IMR-90 (cell line): ENCODE measurements at regions not wholly inside any gene's neighbourhood (a gene's known extent, or its start where the extent isn't known, plus 50 kb on each side); places are given as distances from the start of the nearest gene placed in this dataset.

Experiments used
- ATAC-seq: fragments of 200-7000 bp; cut with Tn5 transposase; 2 replicates; pipeline ENCODE4 v1.9.1; 2020; ENCODE audit warnings: low read depth, mild to moderate bottlenecking, moderate library complexity
- BruUV-seq: library from RNA; stranded (reverse); fragments of 400-500 nt; replicated peaks from 2 replicates; lab custom pipeline; 2021; lab: Mats Ljungman, UMichigan
- CTCF ChIA-PET: fragments of 300-600 bp; formaldehyde crosslinking; extraction: SDS; loops from one replicate; lab custom pipeline; 2021; ENCODE audit warnings: antibody characterized with exemption; lab: Yijun Ruan, JAX
- POLR2A ChIA-PET: fragments of 300-600 bp; sonication (Branson Sonifier 250); formaldehyde crosslinking; loops from one replicate; lab custom pipeline; 2022; ENCODE audit warnings: antibody characterized with exemption; ENCODE audit not compliant: unreplicated experiment; lab: Charles Lee
- DNase-seq: peaks from one replicate; pipeline ENCODE4 v3.0.0; 2013
- H2AFZ ChIP-seq: replicated peaks from 2 replicates; pipeline ENCODE3; 2013; ENCODE audit warnings: low read length, mild to moderate bottlenecking; ENCODE audit not compliant: poor library complexity
- H2AK5ac ChIP-seq: 2 replicates; pipeline ENCODE4 v1.6.1; 2013; ENCODE audit warnings: low read depth, low read length, inconsistent platforms
- H2AK9ac ChIP-seq: replicated peaks from 2 replicates; pipeline ENCODE3; 2013; ENCODE audit warnings: mild to moderate bottlenecking, low read depth, low read length, moderate library complexity; ENCODE audit not compliant: poor library complexity
- H2BK120ac ChIP-seq: 2 replicates; pipeline ENCODE4 v1.6.1; 2013; ENCODE audit warnings: low read depth, low read length, inconsistent platforms
- H2BK15ac ChIP-seq: 3 replicates; pipeline ENCODE4 v1.6.1; 2013; ENCODE audit warnings: low read depth, low read length, inconsistent platforms
- H2BK20ac ChIP-seq: 2 replicates; pipeline ENCODE4 v1.6.1; 2013; ENCODE audit warnings: low read depth, mild to moderate bottlenecking, inconsistent platforms, low read length, moderate library complexity
- H2BK5ac ChIP-seq: 2 replicates; pipeline ENCODE4 v1.6.1; 2013; ENCODE audit warnings: mild to moderate bottlenecking, low read depth, low read length, inconsistent platforms; ENCODE audit not compliant: poor library complexity, severe bottlenecking
- H3K14ac ChIP-seq: replicated peaks from 2 replicates; pipeline ENCODE4 v1.6.1; 2013; ENCODE audit warnings: low read depth, low read length, inconsistent platforms
- H3K18ac ChIP-seq: 2 replicates; pipeline ENCODE4 v1.6.1; 2013; ENCODE audit warnings: low read depth, low read length, control low read depth
- H3K23ac ChIP-seq: 2 replicates; pipeline ENCODE4 v1.6.1; 2013; ENCODE audit warnings: low read depth, low read length, inconsistent platforms
- H3K27ac ChIP-seq: 2 replicates; pipeline ENCODE4 v1.5.1; 2013; ENCODE audit warnings: mild to moderate bottlenecking, control low read depth, low read length; ENCODE audit not compliant: insufficient read depth
- H3K27me3 ChIP-seq: 2 replicates; pipeline ENCODE4 v1.6.1; 2013; ENCODE audit warnings: low read length; ENCODE audit not compliant: control insufficient read depth, insufficient read depth
- H3K36me3 ChIP-seq: 2 replicates; pipeline ENCODE4 v1.6.1; 2013; ENCODE audit warnings: low read length, mixed read lengths; ENCODE audit not compliant: control insufficient read depth, insufficient read depth
- H3K4ac ChIP-seq: 2 replicates; pipeline ENCODE4 v1.6.1; 2013; ENCODE audit warnings: low read depth, low read length, inconsistent platforms
- H3K4me1 ChIP-seq: 2 replicates; pipeline ENCODE4 v1.6.1; 2013; ENCODE audit warnings: low read length, mixed read lengths; ENCODE audit not compliant: control insufficient read depth, insufficient read depth
- H3K4me2 ChIP-seq: 2 replicates; pipeline ENCODE4 v1.6.1; 2013; ENCODE audit warnings: low read depth, mild to moderate bottlenecking, control low read depth, low read length, moderate library complexity
- H3K4me3 ChIP-seq: 2 replicates; pipeline ENCODE4 v1.5.1; 2013; ENCODE audit warnings: low read depth, mild to moderate bottlenecking, control low read depth, low read length, moderate library complexity; ENCODE audit not compliant: insufficient read depth
- H3K56ac ChIP-seq: 2 replicates; pipeline ENCODE4 v1.6.1; 2013; ENCODE audit warnings: low read length, inconsistent platforms; ENCODE audit not compliant: insufficient read depth; ENCODE audit errors: extremely low read depth
- H3K79me1 ChIP-seq, 2 experiments: 2 replicates each; pipeline ENCODE4 v1.6.1; 2013; ENCODE audit warnings: low read length in 2 of 2, inconsistent platforms in 1 of 2, low read depth in 1 of 2
- H3K9ac ChIP-seq: 2 replicates; pipeline ENCODE4 v1.6.1; 2013; ENCODE audit warnings: low read depth, low read length, control low read depth
- H3K9me1 ChIP-seq: 2 replicates; pipeline ENCODE4 v1.6.1; 2013; ENCODE audit warnings: low read length, inconsistent platforms; ENCODE audit not compliant: insufficient read depth
- H3K9me3 ChIP-seq: 2 replicates; pipeline ENCODE4 v1.6.1; 2013; ENCODE audit warnings: low read length; ENCODE audit not compliant: control insufficient read depth, insufficient read depth
- H4K20me1 ChIP-seq: 2 replicates; pipeline ENCODE4 v1.6.1; 2013; ENCODE audit warnings: low read length, inconsistent platforms; ENCODE audit not compliant: insufficient read depth
- H4K5ac ChIP-seq: 2 replicates; pipeline ENCODE4 v1.6.1; 2013; ENCODE audit warnings: mild to moderate bottlenecking, low read depth, low read length, control low read depth
- H4K8ac ChIP-seq, 2 experiments: 2 replicates each; pipeline ENCODE4 v1.6.1; 2013; ENCODE audit warnings: low read depth in 2 of 2, low read length in 2 of 2, control low read depth in 1 of 2, inconsistent platforms in 1 of 2
- H4K91ac ChIP-seq: 2 replicates; pipeline ENCODE4 v1.6.1; 2013; ENCODE audit warnings: low read depth, low read length, inconsistent platforms; ENCODE audit not compliant: insufficient read depth
- BHLHE40 ChIP-seq: fragments of 150-350 bp; IDR thresholded peaks from 2 replicates; pipeline ENCODE4 v1.6.1; 2016; ENCODE audit warnings: mild to moderate bottlenecking, low read depth, low read length
- CEBPB ChIP-seq: IDR thresholded peaks from 2 replicates; pipeline ENCODE4 v1.6.1; 2012; ENCODE audit warnings: low read depth, low read length, improper control_type of control experiment
- CHD1 ChIP-seq: IDR thresholded peaks from 2 replicates; pipeline ENCODE4 v1.6.1; 2012; ENCODE audit warnings: low read depth, low read length, improper control_type of control experiment
- ELK1 ChIP-seq: fragments of 150-350 bp; IDR thresholded peaks from 2 replicates; pipeline ENCODE4 v1.6.1; 2016; ENCODE audit warnings: low read depth, mild to moderate bottlenecking, low read length, moderate library complexity, borderline replicate concordance
- FOS ChIP-seq: fragments of 150-350 bp; IDR thresholded peaks from 2 replicates; pipeline ENCODE4 v1.6.1; 2016; ENCODE audit warnings: low read depth, low read length
- MAFK ChIP-seq: IDR thresholded peaks from 2 replicates; pipeline ENCODE4 v1.6.1; 2012; ENCODE audit warnings: low read depth, low read length, improper control_type of control experiment
- MAZ ChIP-seq: IDR thresholded peaks from 2 replicates; pipeline ENCODE4 v1.6.1; 2012; ENCODE audit warnings: low read depth, mild to moderate bottlenecking, low read length, improper control_type of control experiment, moderate library complexity, borderline replicate concordance
- MXI1 ChIP-seq: IDR thresholded peaks from 2 replicates; pipeline ENCODE4 v1.6.1; 2012; ENCODE audit warnings: low read depth, mild to moderate bottlenecking, low read length, moderate library complexity, borderline replicate concordance
- NFE2L2 ChIP-seq: fragments of 150-350 bp; IDR thresholded peaks from 2 replicates; pipeline ENCODE4 v1.6.1; 2016; ENCODE audit warnings: low read depth, mild to moderate bottlenecking, low read length
- POLR2A ChIP-seq: IDR thresholded peaks from 2 replicates; pipeline ENCODE4 v1.6.1; 2012; ENCODE audit warnings: mild to moderate bottlenecking, low read depth, low read length
- RAD21 ChIP-seq: IDR thresholded peaks from 2 replicates; pipeline ENCODE4 v1.6.1; 2012; ENCODE audit warnings: low read length, improper control_type of control experiment
- RCOR1 ChIP-seq: IDR thresholded peaks from 2 replicates; pipeline ENCODE4 v1.6.1; 2012; ENCODE audit warnings: mild to moderate bottlenecking, low read length, improper control_type of control experiment; ENCODE audit not compliant: insufficient replicate concordance
- RFX5 ChIP-seq: IDR thresholded peaks from 2 replicates; pipeline ENCODE4 v1.8.0; 2012; ENCODE audit warnings: low read depth, mild to moderate bottlenecking, low read length, moderate library complexity
- SMC3 ChIP-seq: fragments of 150-350 bp; IDR thresholded peaks from 2 replicates; pipeline ENCODE4 v1.6.1; 2016; ENCODE audit warnings: low read depth, mild to moderate bottlenecking, antibody characterized with exemption, low read length, moderate library complexity
- WGBS, 2 experiments: methylation state at CpG; one replicate each; pipeline versions ENCODE4 v1.1.5 to v1.1.7; 2013; ENCODE audit warnings: missing lambda C conversion rate in 2 of 2; ENCODE audit not compliant: insufficient read length in 1 of 2; ENCODE audit errors: extremely low coverage in 2 of 2; 5-methylcytosine and 5-hydroxymethylcytosine counted together
- dilution Hi-C: fragments of 300-500 bp; cut with HindIII; formaldehyde crosslinking; loops from one replicate; pipeline ENCODE4 v1.14.3; 2018; ENCODE audit warnings: low sequenced_read_pairs; ENCODE audit not compliant: unreplicated experiment
- in situ Hi-C: fragments of 300-500 bp; cut with MboI; formaldehyde crosslinking; loops from 3 replicates; pipeline ENCODE4 v1.14.3; 2019; ENCODE audit warnings: low sequenced_read_pairs, inconsistent platforms, mixed read lengths
- intact Hi-C: fragments of 100-400 bp; cut with micrococcal nuclease; formaldehyde crosslinking; loops from 2 replicates; pipeline ENCODE4 v1.10.0; 2022
- TF ChIP-seq, protein P1 (sequence below): fragments of 150-350 bp; IDR thresholded peaks from 2 replicates; pipeline ENCODE4 v1.6.1; 2017; ENCODE audit warnings: mild to moderate bottlenecking, antibody characterized with exemption, low read length, low read depth
- TF ChIP-seq, protein P2 (sequence below): conservative IDR thresholded peaks from 2 replicates; pipeline ENCODE4 v1.5.1; 2012; ENCODE audit warnings: mild to moderate bottlenecking, low read depth, low read length, improper control_type of control experiment

GRCh38 chr18:68475883-68476282, 239.0 kb downstream of the TMX3 start:
- Histone ChIP-seq H3K27ac (no peak overlapping the region), H3K56ac (no peak overlapping the region), H3K9me3 (no peaks in the 10 kb centered on the region), H2AK5ac (no peak overlapping the region), H4K5ac (no peak overlapping the region), H3K27me3 (no peaks in the 10 kb centered on the region), H3K36me3 (no peaks in the 10 kb centered on the region), H2BK20ac (0 out of 2 replicates have a peak overlapping the region, but pooled peaks have one; percentile 40), H2AFZ (no peak overlapping the region), H3K14ac (no peak overlapping the region), H3K23ac (no peak overlapping the region), H2BK15ac (no peak overlapping the region), H3K18ac (no peak overlapping the region), H2BK5ac (no peak overlapping the region), H3K4ac (no peak overlapping the region), H3K9ac (no peak overlapping the region), H2BK120ac (no peak overlapping the region), H3K9me1 (no peaks in the 10 kb centered on the region), H3K4me3 (no peak overlapping the region), H3K4me1 (no peaks in the 10 kb centered on the region; the same call in 1 of the 2 replicates), H3K79me1 (no peaks in the 10 kb centered on the region), H4K8ac (no peak overlapping the region; a peak in 1 of 4 replicates), H4K20me1 (no peaks in the 10 kb centered on the region), H4K91ac (0 out of 2 replicates have a peak overlapping the region, but pooled peaks have one; percentile 3), H3K4me2 (no peak overlapping the region), H2AK9ac (no peak overlapping the region)
- in situ Hi-C loops, result no loop called here
- no TSS peak for BruUV-seq
- no CpG with 5 or more reads among the region's 3 CpGs for WGBS, 2 experiments
- no peak for DNase-seq
- ATAC-seq, result no peak
- dilution Hi-C loops, result no loop called here
- POLR2A ChIA-PET, result no interaction called here
- TF ChIP-seq RCOR1, result no peak
- no peak for TF ChIP-seq BHLHE40
- no peak for TF ChIP-seq NFE2L2
- TF ChIP-seq, protein P1, sequence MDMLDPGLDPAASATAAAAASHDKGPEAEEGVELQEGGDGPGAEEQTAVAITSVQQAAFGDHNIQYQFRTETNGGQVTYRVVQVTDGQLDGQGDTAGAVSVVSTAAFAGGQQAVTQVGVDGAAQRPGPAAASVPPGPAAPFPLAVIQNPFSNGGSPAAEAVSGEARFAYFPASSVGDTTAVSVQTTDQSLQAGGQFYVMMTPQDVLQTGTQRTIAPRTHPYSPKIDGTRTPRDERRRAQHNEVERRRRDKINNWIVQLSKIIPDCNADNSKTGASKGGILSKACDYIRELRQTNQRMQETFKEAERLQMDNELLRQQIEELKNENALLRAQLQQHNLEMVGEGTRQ, result no peak
- TF ChIP-seq, protein P2, sequence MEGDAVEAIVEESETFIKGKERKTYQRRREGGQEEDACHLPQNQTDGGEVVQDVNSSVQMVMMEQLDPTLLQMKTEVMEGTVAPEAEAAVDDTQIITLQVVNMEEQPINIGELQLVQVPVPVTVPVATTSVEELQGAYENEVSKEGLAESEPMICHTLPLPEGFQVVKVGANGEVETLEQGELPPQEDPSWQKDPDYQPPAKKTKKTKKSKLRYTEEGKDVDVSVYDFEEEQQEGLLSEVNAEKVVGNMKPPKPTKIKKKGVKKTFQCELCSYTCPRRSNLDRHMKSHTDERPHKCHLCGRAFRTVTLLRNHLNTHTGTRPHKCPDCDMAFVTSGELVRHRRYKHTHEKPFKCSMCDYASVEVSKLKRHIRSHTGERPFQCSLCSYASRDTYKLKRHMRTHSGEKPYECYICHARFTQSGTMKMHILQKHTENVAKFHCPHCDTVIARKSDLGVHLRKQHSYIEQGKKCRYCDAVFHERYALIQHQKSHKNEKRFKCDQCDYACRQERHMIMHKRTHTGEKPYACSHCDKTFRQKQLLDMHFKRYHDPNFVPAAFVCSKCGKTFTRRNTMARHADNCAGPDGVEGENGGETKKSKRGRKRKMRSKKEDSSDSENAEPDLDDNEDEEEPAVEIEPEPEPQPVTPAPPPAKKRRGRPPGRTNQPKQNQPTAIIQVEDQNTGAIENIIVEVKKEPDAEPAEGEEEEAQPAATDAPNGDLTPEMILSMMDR, result no peak
- no peak for TF ChIP-seq RFX5
- TF ChIP-seq MAZ, result no peak
- TF ChIP-seq FOS, result no peak
- no peak for TF ChIP-seq SMC3
- TF ChIP-seq MXI1, result no peak
- no peak for TF ChIP-seq POLR2A
- no peak for TF ChIP-seq CHD1
- TF ChIP-seq CEBPB, result no peak
- no peak for TF ChIP-seq MAFK
- no peak for TF ChIP-seq ELK1
- no peak for TF ChIP-seq RAD21
- CTCF ChIA-PET, result no interaction called here
- intact Hi-C loops, result no loop called here
